HG03108 (cell line): ENCODE measurements at regions not wholly inside any gene's neighbourhood (a gene's known extent, or its start where the extent isn't known, plus 50 kb on each side); places are given as distances from the start of the nearest gene placed in this dataset.
"Not testable (repeated sequence)": the region's sequence is repeated elsewhere in the genome, so short reads cannot be mapped to it uniquely, and the experiment has no call there.

Experiments
- ATAC-seq: cut with Tn5 transposase; IDR thresholded peaks from one replicate; pipeline ENCODE4 v1.9.1; 2021; ENCODE audit warnings: moderate library complexity; ENCODE audit not compliant: unreplicated experiment

- not testable (repeated sequence) for ATAC-seq
These were observed 52.9 kb upstream of the CSF1 start for GRCh38 chr1:109857702-109858101.

GRCh38 chr1:109855986-109856385, 54.7 kb upstream of the CSF1 start:
- ATAC-seq: not testable (repeated sequence)

DNA sequence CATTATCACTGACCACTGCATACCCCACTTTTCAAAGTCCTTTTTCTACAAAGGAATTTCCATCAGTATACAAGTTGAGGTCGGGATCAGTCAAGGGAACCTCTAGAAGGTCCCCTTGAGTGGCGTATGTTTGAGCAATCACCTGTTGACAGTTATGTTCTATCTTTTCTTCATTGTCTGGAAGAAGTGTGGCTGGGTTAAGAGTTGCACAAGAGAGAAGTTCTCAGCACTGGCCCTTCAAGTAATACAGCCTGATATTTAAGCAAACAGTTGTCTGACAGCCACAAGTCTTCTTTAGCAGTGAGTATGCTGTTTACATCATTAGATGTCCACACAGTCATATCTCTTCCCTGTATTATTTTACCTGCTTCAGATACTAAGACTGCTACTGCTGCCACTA, 56.7 kb upstream of the CSF1 start:
- not testable (repeated sequence) for ATAC-seq

GRCh38 chr1:109852221-109853015, 58.2 kb upstream of the CSF1 start:
- not testable (repeated sequence) for ATAC-seq

DNA sequence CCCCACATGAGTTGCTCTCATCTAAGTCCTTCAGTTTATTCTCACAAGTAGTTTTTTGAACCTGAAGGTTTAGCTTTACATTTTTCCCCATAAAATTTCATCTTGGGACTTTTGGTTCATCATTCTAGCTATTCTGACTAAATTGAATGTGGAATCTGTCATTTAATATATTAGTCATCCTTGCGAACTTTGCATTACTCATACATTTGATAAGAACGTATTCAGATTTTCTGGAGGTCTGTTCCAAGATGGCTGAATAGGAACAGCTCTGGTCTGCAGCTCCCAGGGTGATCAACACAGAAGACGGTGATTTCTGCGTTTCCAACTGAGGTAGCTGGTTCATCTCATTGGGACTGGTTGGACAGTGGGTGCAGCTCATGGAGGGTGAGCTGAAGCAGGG, 59.8 kb upstream of the CSF1 start:
- no peak for ATAC-seq

- ATAC-seq: no peak
These were observed 60.5 kb upstream of the CSF1 start for GRCh38 chr1:109850194-109850593.

- ATAC-seq: no peak
These were observed 61.0 kb upstream of the CSF1 start for GRCh38 chr1:109849655-109850054.

GRCh38 chr1:109847251-109847650, 63.4 kb upstream of the CSF1 start:
- ATAC-seq: no peak

GRCh38 chr1:109846846-109847245, 63.8 kb upstream of the CSF1 start:
- no peak for ATAC-seq

DNA sequence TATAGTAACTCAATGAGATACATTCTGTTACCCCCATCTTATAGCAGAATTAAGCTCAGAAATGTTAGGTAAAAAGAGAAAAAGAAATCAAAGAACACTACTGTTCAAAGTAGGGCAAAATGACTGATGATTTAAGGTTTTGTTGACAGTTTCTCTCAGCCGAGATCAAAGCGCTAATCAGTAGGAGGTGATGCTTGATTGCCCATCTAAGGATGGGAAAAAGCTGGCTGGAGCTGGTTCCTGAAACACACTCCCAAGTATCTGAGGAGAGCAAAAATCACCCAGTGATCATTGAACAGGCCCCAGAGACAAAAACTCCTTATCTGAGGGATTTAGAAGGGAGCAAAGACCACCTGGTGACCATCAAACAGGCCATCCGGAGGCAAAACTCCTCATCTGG, 64.5 kb upstream of the CSF1 start:
- no peak for ATAC-seq

GRCh38 chr1:109845658-109846057, 65.0 kb upstream of the CSF1 start:
- ATAC-seq: no peak

DNA sequence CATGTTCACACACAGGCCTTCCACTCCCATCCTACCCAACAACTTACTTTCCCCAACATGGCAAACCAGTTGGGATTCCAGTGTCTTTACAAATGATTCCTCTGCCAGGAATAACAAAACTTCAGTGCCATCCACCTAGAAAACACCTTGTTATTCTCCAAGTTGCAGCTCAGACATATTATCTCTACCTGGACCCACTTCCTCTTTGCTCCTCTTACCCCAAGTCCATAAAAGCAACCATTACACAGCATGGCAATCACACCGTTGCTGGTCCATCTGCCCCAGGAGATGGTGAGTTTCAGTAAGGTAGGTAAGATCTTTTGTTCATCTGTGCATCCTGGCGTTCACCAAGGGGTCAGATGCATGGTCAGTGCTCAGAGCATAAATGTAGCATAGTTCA, 66.0 kb upstream of the CSF1 start:
- ATAC-seq: no peak

- no peak for ATAC-seq
These were observed 70.5 kb upstream of the CSF1 start for GRCh38 chr1:109840011-109840629.

GRCh38 chr1:109839276-109839675, 71.4 kb upstream of the CSF1 start:
- not testable (repeated sequence) for ATAC-seq

DNA sequence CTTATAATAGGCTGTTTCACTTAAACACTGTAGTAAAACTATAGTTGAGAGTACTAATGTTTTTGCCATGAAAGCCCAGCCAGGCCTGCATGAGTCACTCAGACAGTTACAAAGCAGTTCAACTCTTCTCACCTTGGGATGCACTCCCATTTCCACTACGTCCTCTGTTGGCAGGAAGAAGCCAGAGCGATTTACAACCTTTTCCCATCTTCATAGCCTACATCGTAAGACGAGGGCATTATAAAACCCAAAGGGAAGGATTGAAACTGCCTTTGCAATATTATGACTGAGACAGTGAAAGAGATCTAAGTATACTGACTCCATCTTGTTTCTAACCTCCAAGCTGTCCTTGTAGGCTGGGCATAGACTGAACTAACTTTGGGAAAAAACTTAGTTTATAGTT, 71.8 kb upstream of the CSF1 start:
- ATAC-seq: no peak

GRCh38 chr1:109837852-109838570, 72.6 kb upstream of the CSF1 start:
- ATAC-seq: no peak

DNA sequence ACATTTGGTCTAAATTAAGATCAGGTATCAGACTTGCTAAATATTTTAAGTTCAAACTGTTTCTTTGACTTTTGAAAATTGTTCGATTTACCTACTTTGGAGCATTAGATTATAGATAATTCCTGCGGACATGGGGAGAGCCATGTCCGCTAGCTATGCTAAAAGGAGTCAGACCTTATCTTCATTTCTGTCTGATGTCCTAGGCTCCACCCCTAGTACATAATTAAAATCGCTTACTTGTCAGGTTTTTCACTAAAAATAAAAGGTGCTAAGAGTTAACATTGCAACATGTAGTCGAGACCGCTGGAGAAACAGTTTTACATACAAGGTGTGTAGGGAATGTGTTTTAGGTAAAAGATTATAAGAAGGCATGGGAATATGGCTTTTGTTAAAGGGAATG, 71.9 kb upstream of the EPS8L3 start:
- ATAC-seq: not testable (repeated sequence)

DNA sequence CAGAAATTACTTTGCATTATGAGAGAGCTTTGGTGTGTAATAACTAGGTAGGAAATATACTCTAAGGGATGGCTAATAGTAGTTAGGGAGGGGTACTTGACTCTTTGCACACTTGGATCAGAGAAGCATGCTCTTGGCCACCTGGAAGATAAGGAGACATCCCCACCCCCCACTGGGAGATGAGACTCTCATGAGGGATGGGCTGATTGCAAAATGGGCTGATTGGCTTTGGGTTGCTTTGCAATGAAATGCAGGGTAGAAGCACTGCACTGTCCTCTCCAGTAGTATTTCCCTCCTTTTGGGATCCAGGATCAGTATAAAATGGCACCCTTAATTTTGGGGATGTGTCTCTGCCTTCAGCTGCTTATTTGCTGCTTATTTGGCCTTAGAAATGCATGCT, 71.2 kb upstream of the EPS8L3 start:
- no peak for ATAC-seq

DNA sequence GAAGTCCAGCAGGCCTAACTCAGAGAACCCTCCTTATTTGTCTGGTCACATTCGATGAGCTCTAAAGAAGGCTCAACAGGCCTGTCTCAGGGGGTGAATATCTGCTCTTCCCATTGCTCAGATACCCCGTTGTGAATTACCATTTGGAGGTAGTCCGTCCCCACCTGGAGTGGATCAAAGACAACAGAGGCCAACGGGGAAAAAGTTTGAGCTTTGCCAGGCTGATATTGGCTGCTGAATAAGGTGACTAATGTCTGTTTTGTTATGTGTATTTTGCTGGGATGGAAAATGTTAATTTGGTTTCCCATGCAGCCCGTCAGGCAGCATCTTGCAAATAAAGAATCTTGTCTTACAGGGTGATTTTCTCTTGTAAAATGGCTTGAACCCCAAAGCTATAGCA, 69.2 kb upstream of the EPS8L3 start:
- no peak for ATAC-seq

DNA sequence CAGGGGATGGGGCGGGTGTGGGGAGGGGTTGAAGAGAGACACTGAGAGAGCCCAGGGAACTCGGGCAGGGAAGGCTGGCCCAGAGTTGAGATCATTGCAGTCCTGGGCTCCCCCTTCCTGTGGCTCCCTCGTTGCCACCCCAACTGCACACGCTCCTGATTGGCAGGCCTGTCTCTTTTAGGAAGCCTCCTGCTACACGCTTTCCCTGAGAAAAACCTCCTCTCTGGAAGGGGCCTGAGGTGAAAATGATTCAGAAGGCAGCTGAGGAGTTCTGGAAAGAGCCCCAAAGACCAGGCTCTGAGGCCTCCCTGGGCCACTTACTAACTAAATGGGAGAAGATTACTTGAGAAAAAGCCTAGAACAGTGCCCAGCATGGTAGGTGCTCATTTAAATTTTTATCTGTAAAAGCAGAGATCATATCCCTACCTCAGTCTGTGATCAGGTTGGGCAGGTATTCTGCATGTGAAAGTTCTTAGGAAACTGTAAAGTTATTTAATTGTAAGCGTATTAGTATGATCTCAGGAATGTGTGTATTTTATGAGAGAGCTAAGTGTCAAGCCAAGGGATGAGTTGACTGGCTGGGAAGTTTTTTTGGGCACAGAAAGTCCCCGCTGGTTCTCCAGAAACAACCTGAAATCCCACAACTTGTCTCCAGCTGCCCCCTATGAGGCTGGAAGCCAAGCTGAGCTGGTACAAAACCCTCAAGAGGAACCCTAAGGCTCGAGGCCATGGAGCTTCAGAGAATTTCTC, 65.2 kb upstream of the EPS8L3 start:
- no peak for ATAC-seq

DNA sequence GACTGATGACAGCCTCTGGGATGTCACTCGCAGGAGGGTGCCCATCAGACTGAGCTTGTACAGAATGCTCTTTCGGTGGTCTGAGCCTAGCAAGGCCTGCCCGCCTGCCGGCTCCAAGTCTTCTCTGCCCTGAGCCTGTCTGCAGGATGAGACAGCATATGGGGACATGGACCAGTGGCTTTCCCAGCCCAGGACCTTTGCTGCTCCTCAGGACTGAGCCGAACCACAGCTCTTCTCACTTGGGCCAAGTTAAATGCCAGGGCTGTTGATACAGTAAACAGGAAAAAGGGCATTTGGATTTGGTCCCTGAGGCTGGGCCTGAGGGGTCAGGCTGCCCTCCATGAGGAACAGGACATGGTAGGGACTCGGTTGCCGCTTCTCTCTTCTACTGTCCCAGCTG, 64.3 kb upstream of the EPS8L3 start:
- no peak for ATAC-seq
